Left ventricle myocardium inferior (tissue), 1 donor: ENCODE measurements at regions not wholly inside any gene's neighbourhood (a gene's known extent, or its start where the extent isn't known, plus 50 kb on each side); places are given as distances from the start of the nearest gene placed in this dataset.

Source experiments
- DNase-seq: peaks from one replicate; pipeline ENCODE4 v3.0.0-alpha.2; 2020
- H3K27ac ChIP-seq: fragments of 200-600 bp; replicated peaks from 2 replicates; pipeline ENCODE4 v1.8.0; 2021
- H3K27me3 ChIP-seq: fragments of 200-600 bp; 2 replicates; pipeline ENCODE4 v1.8.0; 2021; ENCODE audit warnings: low read depth
- H3K36me3 ChIP-seq: fragments of 200-600 bp; 2 replicates; pipeline ENCODE4 v1.8.0; 2021
- H3K4me1 ChIP-seq: fragments of 200-600 bp; 2 replicates; pipeline ENCODE4 v1.8.0; 2021
- H3K4me3 ChIP-seq: fragments of 200-600 bp; 2 replicates; pipeline ENCODE4 v1.8.0; 2021; ENCODE audit warnings: mild to moderate bottlenecking, moderate library complexity
- H3K9me3 ChIP-seq: fragments of 200-600 bp; replicated peaks from 2 replicates; pipeline ENCODE4 v1.8.0; 2021
- intact Hi-C: fragments of 100-400 bp; cut with micrococcal nuclease; formaldehyde crosslinking; loops from one replicate; pipeline ENCODE4 v1.11.0; 2022
- TF ChIP-seq, protein P1 (sequence below): fragments of 200-600 bp; IDR thresholded peaks from 2 replicates; pipeline ENCODE4 v1.8.0; 2021; ENCODE audit warnings: antibody characterized with exemption, mild to moderate bottlenecking, borderline replicate concordance
- donor health status: DM: no; HTN: yes; CAD: no; lungs with severe emphysema.

- Histone ChIP-seq H3K9me3 (peaks cover 23% of the 10 kb centered on the region), H3K4me1 (no peaks in the 10 kb centered on the region), H3K27ac (no peak overlapping the region), H3K4me3 (no peak overlapping the region), H3K27me3 (no peaks in the 10 kb centered on the region), H3K36me3 (no peaks in the 10 kb centered on the region)
- TF ChIP-seq, protein P1, sequence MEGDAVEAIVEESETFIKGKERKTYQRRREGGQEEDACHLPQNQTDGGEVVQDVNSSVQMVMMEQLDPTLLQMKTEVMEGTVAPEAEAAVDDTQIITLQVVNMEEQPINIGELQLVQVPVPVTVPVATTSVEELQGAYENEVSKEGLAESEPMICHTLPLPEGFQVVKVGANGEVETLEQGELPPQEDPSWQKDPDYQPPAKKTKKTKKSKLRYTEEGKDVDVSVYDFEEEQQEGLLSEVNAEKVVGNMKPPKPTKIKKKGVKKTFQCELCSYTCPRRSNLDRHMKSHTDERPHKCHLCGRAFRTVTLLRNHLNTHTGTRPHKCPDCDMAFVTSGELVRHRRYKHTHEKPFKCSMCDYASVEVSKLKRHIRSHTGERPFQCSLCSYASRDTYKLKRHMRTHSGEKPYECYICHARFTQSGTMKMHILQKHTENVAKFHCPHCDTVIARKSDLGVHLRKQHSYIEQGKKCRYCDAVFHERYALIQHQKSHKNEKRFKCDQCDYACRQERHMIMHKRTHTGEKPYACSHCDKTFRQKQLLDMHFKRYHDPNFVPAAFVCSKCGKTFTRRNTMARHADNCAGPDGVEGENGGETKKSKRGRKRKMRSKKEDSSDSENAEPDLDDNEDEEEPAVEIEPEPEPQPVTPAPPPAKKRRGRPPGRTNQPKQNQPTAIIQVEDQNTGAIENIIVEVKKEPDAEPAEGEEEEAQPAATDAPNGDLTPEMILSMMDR, result no peak
- intact Hi-C loops, result no loop called here
- DNase-seq, result no peak
Observed at GRCh38 chr13:86653009-86653408, 853.8 kb upstream of the SLITRK6 start.

GRCh38 chr13:86655561-86655960, 856.3 kb upstream of the SLITRK6 start:
- H3K27ac ChIP-seq, result no peak overlapping the region
- no peaks in the 10 kb centered on the region for H3K4me1 ChIP-seq
- H3K4me3 ChIP-seq, result no peak overlapping the region
- intact Hi-C loops, result no loop called here
- no peaks in the 10 kb centered on the region for H3K36me3 ChIP-seq
- TF ChIP-seq, protein P1, result no peak
- no peak for DNase-seq
- H3K27me3 ChIP-seq, result no peaks in the 10 kb centered on the region
- peaks cover 23% of the 10 kb centered on the region for H3K9me3 ChIP-seq

- Histone ChIP-seq H3K36me3 (no peaks in the 10 kb centered on the region), H3K27me3 (no peaks in the 10 kb centered on the region), H3K4me1 (no peaks in the 10 kb centered on the region), H3K27ac (no peak overlapping the region), H3K9me3 (peaks cover 46% of the 10 kb centered on the region), H3K4me3 (no peak overlapping the region)
- TF ChIP-seq, protein P1, result no peak
- intact Hi-C loops, result no loop called here
- no peak for DNase-seq
Observed at GRCh38 chr13:86660090-86660489, 860.9 kb upstream of the SLITRK6 start.

GRCh38 chr13:86665842-86666241, 866.6 kb upstream of the SLITRK6 start:
- H3K4me3 ChIP-seq, result no peak overlapping the region
- H3K4me1 ChIP-seq, result no peaks in the 10 kb centered on the region
- no peak overlapping the region for H3K27ac ChIP-seq
- TF ChIP-seq, protein P1, result no peak
- no peak for DNase-seq
- H3K27me3 ChIP-seq, result no peaks in the 10 kb centered on the region
- intact Hi-C loops, result no loop called here
- H3K36me3 ChIP-seq, result no peaks in the 10 kb centered on the region
- peaks cover 33% of the 10 kb centered on the region for H3K9me3 ChIP-seq

- H3K9me3 ChIP-seq, result peaks cover 21% of the 10 kb centered on the region
- no peak for DNase-seq
- H3K4me3 ChIP-seq, result no peak overlapping the region
- H3K27me3 ChIP-seq, result no peaks in the 10 kb centered on the region
- TF ChIP-seq, protein P1, result no peak
- intact Hi-C loops, result no loop called here
- no peaks in the 10 kb centered on the region for H3K4me1 ChIP-seq
- no peak overlapping the region for H3K27ac ChIP-seq
- H3K36me3 ChIP-seq, result no peaks in the 10 kb centered on the region
Observed at GRCh38 chr13:86673931-86674431, 874.8 kb upstream of the SLITRK6 start.

GRCh38 chr13:86681223-86681622, 882.0 kb upstream of the SLITRK6 start:
- H3K4me3 ChIP-seq, result no peak overlapping the region
- TF ChIP-seq, protein P1, result no peak
- H3K27me3 ChIP-seq, result no peaks in the 10 kb centered on the region
- H3K36me3 ChIP-seq, result no peaks in the 10 kb centered on the region
- peaks cover 9% of the 10 kb centered on the region for H3K9me3 ChIP-seq
- no peak overlapping the region for H3K27ac ChIP-seq
- H3K4me1 ChIP-seq, result no peaks in the 10 kb centered on the region
- no peak for DNase-seq
- intact Hi-C loops, result no loop called here
